CD14-positive monocyte (primary cell): ENCODE measurements at regions not wholly inside any gene's neighbourhood (a gene's known extent, or its start where the extent isn't known, plus 50 kb on each side); places are given as distances from the start of the nearest gene placed in this dataset.

Experiments used
- DNase-seq, 3 donors: peaks; one replicate each; pipeline ENCODE4 v3.0.0-alpha.2; 2011 to 2022
- H2AFZ ChIP-seq: 2 replicates; pipeline ENCODE4 v1.6.0; 2012; ENCODE audit warnings: mild to moderate bottlenecking, low read depth, low read length, inconsistent platforms; ENCODE audit not compliant: insufficient read depth, poor library complexity, severe bottlenecking
- H3K27ac ChIP-seq, 2 donors: 1 replicate in 1 of 2; 2 replicates in 1 of 2; pipeline ENCODE4 v1.5.1; 2012 to 2013; ENCODE audit warnings: low read length in 2 of 2, control low read depth in 1 of 2, inconsistent platforms in 1 of 2, low read depth in 1 of 2, mild to moderate bottlenecking in 1 of 2
- H3K27me3 ChIP-seq, 2 donors: one replicate each; pipeline versions ENCODE4 v1.6.0 to v1.6.1; 2011 to 2013; ENCODE audit warnings: low read length in 2 of 2; ENCODE audit not compliant: control insufficient read depth in 2 of 2, insufficient read depth in 2 of 2
- H3K36me3 ChIP-seq, 2 donors: replicated peaks in 1 of 2; 1 replicate in 1 of 2; 2 replicates in 1 of 2; pipeline versions ENCODE4 v1.5.1 to v1.6.1; 2012 to 2013; ENCODE audit warnings: low read length in 2 of 2, control low read depth in 1 of 2, inconsistent platforms in 1 of 2, mild to moderate bottlenecking in 1 of 2; ENCODE audit not compliant: insufficient read depth in 2 of 2, control insufficient read depth in 1 of 2
- H3K4me1 ChIP-seq, 2 donors: 1 replicate in 1 of 2; 2 replicates in 1 of 2; pipeline versions ENCODE4 v1.5.1 to v1.6.1; 2012 to 2013; ENCODE audit warnings: low read length in 2 of 2, control low read depth in 1 of 2, inconsistent platforms in 1 of 2, mild to moderate bottlenecking in 1 of 2, moderate library complexity in 1 of 2; ENCODE audit not compliant: insufficient read depth in 2 of 2, control insufficient read depth in 1 of 2
- H3K4me2 ChIP-seq: replicated peaks from 2 replicates; pipeline ENCODE3; 2012; ENCODE audit warnings: low read length, moderate library complexity, mild to moderate bottlenecking; ENCODE audit not compliant: poor library complexity, severe bottlenecking; ENCODE audit errors: extremely low read depth
- H3K4me3 ChIP-seq, 3 experiments: fragments of 200-600 bp in 1 of 3; sonication (generic) in 1 of 3; replicated peaks in 1 of 3; 1 replicate in 2 of 3; 2 replicates in 1 of 3; pipeline ENCODE4 v1.5.1; 2011 to 2013; ENCODE audit warnings: low read length in 3 of 3, mild to moderate bottlenecking in 3 of 3, control low read depth in 2 of 3, low read depth in 2 of 3, inconsistent platforms in 1 of 3, moderate library complexity in 1 of 3
- H3K79me2 ChIP-seq: 2 replicates; pipeline ENCODE4 v1.6.0; 2012; ENCODE audit warnings: mild to moderate bottlenecking, control low read depth, inconsistent platforms, low read length, moderate library complexity; ENCODE audit not compliant: insufficient read depth
- H3K9ac ChIP-seq: 2 replicates; pipeline ENCODE4 v1.6.0; 2017; ENCODE audit warnings: low read length, mild to moderate bottlenecking; ENCODE audit not compliant: insufficient read depth, poor library complexity, severe bottlenecking
- H3K9me3 ChIP-seq, 2 donors: replicated peaks in 1 of 2; 1 replicate in 1 of 2; 2 replicates in 1 of 2; pipeline versions ENCODE4 v1.5.1 to v1.6.1; 2012 to 2013; ENCODE audit warnings: low read length in 2 of 2, control low read depth in 1 of 2; ENCODE audit not compliant: control insufficient read depth in 1 of 2, insufficient read depth in 1 of 2
- H4K20me1 ChIP-seq: 2 replicates; pipeline ENCODE4 v1.6.0; 2012; ENCODE audit warnings: mild to moderate bottlenecking, low read length, control low read depth, moderate library complexity; ENCODE audit not compliant: insufficient read depth
- H3K27ac Mint-ChIP-seq, 7 donors: one replicate each; pipeline ENCODE4 v1.8.0; 2020; ENCODE audit warnings: mild to moderate bottlenecking in 7 of 7, mixed read lengths in 7 of 7, moderate library complexity in 6 of 7, inconsistent platforms in 2 of 7
- H3K27me3 Mint-ChIP-seq, 3 donors: one replicate each; pipeline ENCODE4 v1.8.0; 2021 to 2022; ENCODE audit warnings: low read depth in 3 of 3, mild to moderate bottlenecking in 3 of 3, mixed read lengths in 3 of 3, moderate library complexity in 3 of 3, inconsistent platforms in 1 of 3
- H3K36me3 Mint-ChIP-seq, 2 donors: one replicate each; pipeline ENCODE4 v1.8.0; 2020; ENCODE audit warnings: mixed read lengths in 2 of 2, inconsistent platforms in 1 of 2, mild to moderate bottlenecking in 1 of 2
- H3K4me1 Mint-ChIP-seq: one replicate; pipeline ENCODE4 v1.8.0; 2020; ENCODE audit warnings: mild to moderate bottlenecking, mixed read lengths
- H3K4me3 Mint-ChIP-seq, 2 donors: one replicate each; pipeline ENCODE4 v1.8.0; 2020; ENCODE audit warnings: mild to moderate bottlenecking in 2 of 2, mixed read lengths in 2 of 2, moderate library complexity in 1 of 2
- H3K9me3 Mint-ChIP-seq, 7 donors: one replicate each; pipeline ENCODE4 v1.8.0; 2020 to 2022; ENCODE audit warnings: mixed read lengths in 7 of 7, mild to moderate bottlenecking in 6 of 7, moderate library complexity in 6 of 7, inconsistent platforms in 2 of 7
- WGBS: methylation state at CpG from one replicate; pipeline ENCODE4 v1.1.5; 2013; ENCODE audit warnings: missing lambda C conversion rate; ENCODE audit not compliant: insufficient coverage; 5-methylcytosine and 5-hydroxymethylcytosine counted together
- intact Hi-C, 2 donors: fragments of 100-400 bp; cut with micrococcal nuclease; formaldehyde crosslinking; loops; one replicate each; pipeline versions ENCODE4 v1.15.0 to v1.15.1; 2023
- TF ChIP-seq, protein P1 (sequence below): fragments of 200-600 bp; IDR thresholded peaks from one replicate; pipeline ENCODE4 v1.8.0; 2022; ENCODE audit warnings: antibody characterized with exemption, mild to moderate bottlenecking

DNA sequence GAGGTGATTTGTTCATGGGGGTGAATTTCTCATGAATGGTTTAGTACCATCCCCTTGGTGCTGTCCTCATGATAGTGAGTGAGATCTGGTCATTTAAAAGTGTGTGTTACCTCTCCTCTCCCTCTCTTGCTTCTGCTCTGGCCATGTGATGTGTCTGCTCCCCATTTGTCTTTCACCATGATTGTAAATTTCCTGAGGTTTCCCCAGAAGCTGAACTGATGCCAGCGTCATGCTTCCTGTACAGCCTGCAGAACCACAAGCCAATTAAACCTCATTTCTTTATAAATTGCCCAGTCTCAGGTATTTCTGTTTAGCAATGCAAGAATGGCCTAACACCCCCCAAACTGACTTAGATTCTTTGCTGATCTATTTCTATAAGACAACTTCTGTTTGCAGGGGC is 249.4 kb upstream of the B3GALT2 start:
- Histone ChIP-seq H3K4me2 (no peak overlapping the region), H3K4me1 (no peaks in the 10 kb centered on the region), H3K79me2 (no peaks in the 10 kb centered on the region), H3K4me3 (no peak overlapping the region), H3K9me3 (peaks cover 14 to 20% of the 10 kb centered on the region in 2 donors), H2AFZ (no peak overlapping the region), H4K20me1 (no peaks in the 10 kb centered on the region), H3K27ac (no peak overlapping the region), H3K27me3 (no peaks in the 10 kb centered on the region), H3K36me3 (no peaks in the 10 kb centered on the region), H3K9ac (no peak overlapping the region)
- intact Hi-C loops, result no loop called here
- H3K27ac Mint-ChIP-seq, result no peak overlapping the region
- H3K9me3 Mint-ChIP-seq, result peaks cover 15 to 28% (median 20%) of the 10 kb centered on the region in 7 donors
- 33% methylated on average over 1 of the region's 1 CpG for WGBS
- H3K4me1 Mint-ChIP-seq, result no peaks in the 10 kb centered on the region
- H3K36me3 Mint-ChIP-seq, result no peaks in the 10 kb centered on the region
- no peak for DNase-seq
- TF ChIP-seq, protein P1, sequence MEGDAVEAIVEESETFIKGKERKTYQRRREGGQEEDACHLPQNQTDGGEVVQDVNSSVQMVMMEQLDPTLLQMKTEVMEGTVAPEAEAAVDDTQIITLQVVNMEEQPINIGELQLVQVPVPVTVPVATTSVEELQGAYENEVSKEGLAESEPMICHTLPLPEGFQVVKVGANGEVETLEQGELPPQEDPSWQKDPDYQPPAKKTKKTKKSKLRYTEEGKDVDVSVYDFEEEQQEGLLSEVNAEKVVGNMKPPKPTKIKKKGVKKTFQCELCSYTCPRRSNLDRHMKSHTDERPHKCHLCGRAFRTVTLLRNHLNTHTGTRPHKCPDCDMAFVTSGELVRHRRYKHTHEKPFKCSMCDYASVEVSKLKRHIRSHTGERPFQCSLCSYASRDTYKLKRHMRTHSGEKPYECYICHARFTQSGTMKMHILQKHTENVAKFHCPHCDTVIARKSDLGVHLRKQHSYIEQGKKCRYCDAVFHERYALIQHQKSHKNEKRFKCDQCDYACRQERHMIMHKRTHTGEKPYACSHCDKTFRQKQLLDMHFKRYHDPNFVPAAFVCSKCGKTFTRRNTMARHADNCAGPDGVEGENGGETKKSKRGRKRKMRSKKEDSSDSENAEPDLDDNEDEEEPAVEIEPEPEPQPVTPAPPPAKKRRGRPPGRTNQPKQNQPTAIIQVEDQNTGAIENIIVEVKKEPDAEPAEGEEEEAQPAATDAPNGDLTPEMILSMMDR, result no peak
- H3K27me3 Mint-ChIP-seq, result peaks cover 0 to 1% (median 0%) of the 10 kb centered on the region in 3 donors
- H3K4me3 Mint-ChIP-seq, result no peak overlapping the region

DNA sequence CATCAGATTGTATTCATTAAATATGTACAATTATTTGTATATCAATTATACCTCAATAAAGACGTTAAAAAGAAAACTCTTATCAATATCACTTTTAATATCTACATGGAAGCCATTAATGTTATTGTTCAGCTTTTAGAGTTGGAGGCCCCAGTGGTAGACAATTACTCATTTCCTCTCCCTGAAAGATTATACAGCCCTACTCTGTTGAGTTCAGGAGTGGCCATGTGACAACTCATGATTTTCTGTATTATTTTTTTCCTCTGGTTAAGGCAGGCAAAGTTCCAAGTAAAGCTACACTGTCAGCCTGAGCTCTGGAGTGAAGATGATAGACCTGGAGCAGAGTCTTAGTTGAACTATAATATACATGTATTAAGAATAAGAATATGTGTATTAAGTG is 247.9 kb upstream of the B3GALT2 start:
- Mint-ChIP-seq H3K4me1 (no peaks in the 10 kb centered on the region), H3K4me3 (no peak overlapping the region), H3K36me3 (no peaks in the 10 kb centered on the region), H3K27ac (no peak overlapping the region), H3K9me3 (peaks cover 14 to 33% (median 19%) of the 10 kb centered on the region in 7 donors), H3K27me3 (peaks cover 0 to 1% (median 0%) of the 10 kb centered on the region in 3 donors)
- H3K27me3 ChIP-seq, result no peaks in the 10 kb centered on the region
- no peaks in the 10 kb centered on the region for H4K20me1 ChIP-seq
- no peak overlapping the region for H3K27ac ChIP-seq
- peaks cover 14 to 20% of the 10 kb centered on the region in 2 donors for H3K9me3 ChIP-seq
- intact Hi-C loops, result no loop called here
- TF ChIP-seq, protein P1, result no peak
- no peaks in the 10 kb centered on the region for H3K4me1 ChIP-seq
- H3K4me2 ChIP-seq, result no peak overlapping the region
- no peak overlapping the region for H3K4me3 ChIP-seq
- no peak for DNase-seq
- no peak overlapping the region for H3K9ac ChIP-seq
- H2AFZ ChIP-seq, result no peak overlapping the region
- WGBS, result no CpG with 5 or more reads among the region's 1 CpG
- H3K36me3 ChIP-seq, result no peaks in the 10 kb centered on the region
- H3K79me2 ChIP-seq, result no peaks in the 10 kb centered on the region
